HG03159 (cell line): ENCODE measurements at regions not wholly inside any gene's neighbourhood (a gene's known extent, or its start where the extent isn't known, plus 50 kb on each side); places are given as distances from the start of the nearest gene placed in this dataset.

Experiments
- ATAC-seq: cut with Tn5 transposase; IDR thresholded peaks from one replicate; pipeline ENCODE4 v1.9.1; 2021; ENCODE audit warnings: mild to moderate bottlenecking, moderate library complexity; ENCODE audit not compliant: unreplicated experiment

- ATAC-seq: no peak
These were observed 52.8 kb upstream of the MEIS1 start for GRCh38 chr2:66382091-66382490.

GRCh38 chr2:66379473-66379872, 55.5 kb upstream of the MEIS1 start:
- no peak for ATAC-seq

- ATAC-seq: no peak
These were observed 57.1 kb upstream of the MEIS1 start for GRCh38 chr2:66377832-66378231.

GRCh38 chr2:66370824-66371223, 64.1 kb upstream of the MEIS1 start:
- ATAC-seq: no peak

- no peak for ATAC-seq
These were observed 68.3 kb upstream of the MEIS1 start for GRCh38 chr2:66366619-66367018.

GRCh38 chr2:66364495-66365333, 70.2 kb upstream of the MEIS1 start:
- ATAC-seq: no peak

- no peak for ATAC-seq
These were observed 72.2 kb upstream of the MEIS1 start for GRCh38 chr2:66362701-66363100.

GRCh38 chr2:66346231-66346664, 88.7 kb upstream of the MEIS1 start:
- no peak for ATAC-seq

GRCh38 chr2:66344087-66344663, 90.8 kb upstream of the MEIS1 start:
- ATAC-seq: no peak

GRCh38 chr2:66343259-66343658, 91.7 kb upstream of the MEIS1 start:
- no peak for ATAC-seq

GRCh38 chr2:66340521-66340920, 94.4 kb upstream of the MEIS1 start:
- no peak for ATAC-seq

GRCh38 chr2:66334237-66335029, 100.5 kb upstream of the MEIS1 start:
- ATAC-seq: no peak

- ATAC-seq: no peak
These were observed 103.7 kb upstream of the MEIS1 start for GRCh38 chr2:66331176-66331575.

GRCh38 chr2:66329081-66329605, 105.8 kb upstream of the MEIS1 start:
- ATAC-seq: no peak

- no peak for ATAC-seq
These were observed 107.7 kb upstream of the MEIS1 start for GRCh38 chr2:66327066-66327740.

- ATAC-seq: no peak
These were observed 109.9 kb upstream of the MEIS1 start for GRCh38 chr2:66324909-66325528.

- ATAC-seq: no peak
These were observed 110.6 kb upstream of the MEIS1 start for GRCh38 chr2:66324356-66324755.

- no peak for ATAC-seq
These were observed 111.5 kb upstream of the MEIS1 start for GRCh38 chr2:66323406-66323805.

GRCh38 chr2:66322506-66323260, 112.2 kb upstream of the MEIS1 start:
- no peak for ATAC-seq
